ENCODE measurements at regions not wholly inside any gene's neighbourhood (a gene's known extent, or its start where the extent isn't known, plus 50 kb on each side); places are given as distances from the start of the nearest gene placed in this dataset.

- DNase-seq (ENCODE audit: low spot score) = no peak
Observed at GRCh38 chr6:23368557-23368956, 757.5 kb upstream of the NRSN1 start.

- DNase-seq (ENCODE audit: low spot score) = no peak
Observed at GRCh38 chr6:23370051-23370450, 756.0 kb upstream of the NRSN1 start.

GRCh38 chr6:23371132-23371915, 754.7 kb upstream of the NRSN1 start:
- no peak for DNase-seq (ENCODE audit: low spot score)

GRCh38 chr6:23377830-23378229, 748.2 kb upstream of the NRSN1 start:
- DNase-seq (ENCODE audit: low spot score) = no peak

- no peak for DNase-seq (ENCODE audit: low spot score)
Observed at GRCh38 chr6:23380465-23380864, 745.5 kb upstream of the NRSN1 start.

- no peak for DNase-seq (ENCODE audit: low spot score)
Observed at GRCh38 chr6:23388086-23388783, 737.8 kb upstream of the NRSN1 start.

GRCh38 chr6:23389386-23389785, 736.6 kb upstream of the NRSN1 start:
- no peak for DNase-seq (ENCODE audit: low spot score)

- DNase-seq (ENCODE audit: low spot score) = no peak
Observed at GRCh38 chr6:23390221-23390620, 735.8 kb upstream of the NRSN1 start.

- no peak for DNase-seq (ENCODE audit: low spot score)
Observed at GRCh38 chr6:23394681-23395080, 731.3 kb upstream of the NRSN1 start.

GRCh38 chr6:23395381-23395780, 730.6 kb upstream of the NRSN1 start:
- DNase-seq (ENCODE audit: low spot score) = no peak

GRCh38 chr6:23396949-23397348, 729.1 kb upstream of the NRSN1 start:
- no peak for DNase-seq (ENCODE audit: low spot score)

GRCh38 chr6:23403460-23403859, 722.6 kb upstream of the NRSN1 start:
- DNase-seq (ENCODE audit: low spot score) = no peak

- DNase-seq (ENCODE audit: low spot score) = no peak
Observed at GRCh38 chr6:23409531-23409930, 716.5 kb upstream of the NRSN1 start.

GRCh38 chr6:23410439-23410838, 715.6 kb upstream of the NRSN1 start:
- DNase-seq (ENCODE audit: low spot score) = no peak

- no peak for DNase-seq (ENCODE audit: low spot score)
Observed at GRCh38 chr6:23412770-23413169, 713.2 kb upstream of the NRSN1 start.

GRCh38 chr6:23413327-23414050, 712.5 kb upstream of the NRSN1 start:
- no peak for DNase-seq (ENCODE audit: low spot score)

GRCh38 chr6:23414051-23414445, 712.0 kb upstream of the NRSN1 start:
- DNase-seq (ENCODE audit: low spot score) = no peak

- no peak for DNase-seq (ENCODE audit: low spot score)
Observed at GRCh38 chr6:23414922-23415321, 711.1 kb upstream of the NRSN1 start.

GRCh38 chr6:23415819-23416427, 710.1 kb upstream of the NRSN1 start:
- no peak for DNase-seq (ENCODE audit: low spot score)

GRCh38 chr6:23417133-23417532, 708.9 kb upstream of the NRSN1 start:
- no peak for DNase-seq (ENCODE audit: low spot score)

- no peak for DNase-seq (ENCODE audit: low spot score)
Observed at GRCh38 chr6:23418095-23418494, 707.9 kb upstream of the NRSN1 start.

- DNase-seq (ENCODE audit: low spot score) = no peak
Observed at GRCh38 chr6:23419046-23419445, 707.0 kb upstream of the NRSN1 start.

Measured in ureter (tissue), 1 donor.